C4-2B (cell line): ENCODE measurements at regions not wholly inside any gene's neighbourhood (a gene's known extent, or its start where the extent isn't known, plus 50 kb on each side); places are given as distances from the start of the nearest gene placed in this dataset.
"Not testable (repeated sequence)": the region's sequence is repeated elsewhere in the genome, so short reads cannot be mapped to it uniquely, and the experiment has no call there.

Experiments used
- H3K27ac ChIP-seq: fragments of 450-650 bp; 2 replicates; pipeline ENCODE4 v1.5.1; 2017
- CTCF ChIP-seq: fragments of 450-650 bp; conservative IDR thresholded peaks from 2 replicates; pipeline ENCODE4 v1.5.1; 2017; ENCODE audit warnings: mild to moderate bottlenecking
- ZFX ChIP-seq: fragments of 450-650 bp; IDR thresholded peaks from 2 replicates; pipeline ENCODE4 v1.6.1; 2017

GRCh38 chr2:38464971-38465788 lies 88.1 kb upstream of the ATL2 start:
- TF ChIP-seq ZFX (no peak), CTCF (no peak)
- H3K27ac ChIP-seq = no peak overlapping the region

GRCh38 chr2:38463752-38464151 lies 86.7 kb upstream of the ATL2 start:
- no peak for TF ChIP-seq CTCF
- no peak overlapping the region for H3K27ac ChIP-seq

- H3K27ac ChIP-seq = peak overlapping the region; percentile 70
- TF ChIP-seq CTCF (no peak), ZFX (no peak)
Observed at GRCh38 chr2:38462121-38462661, 85.1 kb upstream of the ATL2 start.

- TF ChIP-seq CTCF (no peak), ZFX (no peak)
- peak overlapping the region; percentile 70 for H3K27ac ChIP-seq
Observed at GRCh38 chr2:38461470-38461869, 84.4 kb upstream of the ATL2 start.

- H3K27ac ChIP-seq = peak overlapping the region; percentile 69
- TF ChIP-seq CTCF = no peak
- TF ChIP-seq ZFX = no peak
Observed at GRCh38 chr2:38460313-38460712, 83.2 kb upstream of the ATL2 start.

GRCh38 chr2:38454081-38454480 lies 77.0 kb upstream of the ATL2 start:
- TF ChIP-seq ZFX (no peak), CTCF (no peak)
- no peak overlapping the region for H3K27ac ChIP-seq

GRCh38 chr2:38451778-38452177 lies 74.7 kb upstream of the ATL2 start:
- not testable (repeated sequence) for H3K27ac ChIP-seq

- H3K27ac ChIP-seq = no peak overlapping the region
- TF ChIP-seq CTCF (no peak), ZFX (no peak)
Observed at GRCh38 chr2:38450509-38450908, 73.4 kb upstream of the ATL2 start.
